AG04450 (cell line): ENCODE measurements at regions not wholly inside any gene's neighbourhood (a gene's known extent, or its start where the extent isn't known, plus 50 kb on each side); places are given as distances from the start of the nearest gene placed in this dataset.

Experiments used
- CTCF ChIA-PET: fragments of 300-600, 350-600 bp; formaldehyde crosslinking; extraction: SDS; loops from one replicate; lab custom pipeline; 2022; ENCODE audit warnings: antibody characterized with exemption, inconsistent platforms; lab: Charles Lee
- POLR2A ChIA-PET: fragments of 350-600 bp; formaldehyde crosslinking; extraction: SDS; loops from one replicate; lab custom pipeline; 2021; ENCODE audit warnings: antibody characterized with exemption, inconsistent platforms; lab: Yijun Ruan, JAX
- DNase-seq: peaks from one replicate; pipeline ENCODE4 v3.0.0-alpha.2; 2011; ENCODE audit warnings: low read depth, low spot score
- H3K27ac ChIP-seq: one replicate; pipeline ENCODE4 v1.5.1; 2012; ENCODE audit warnings: low read depth, low read length, control low read depth
- H3K27me3 ChIP-seq: one replicate; pipeline ENCODE4 v1.6.0; 2012; ENCODE audit warnings: low read length; ENCODE audit not compliant: control insufficient read depth, insufficient read depth
- H3K4me3 ChIP-seq: 2 replicates; pipeline ENCODE4 v1.5.1; 2011; ENCODE audit warnings: mild to moderate bottlenecking, low read depth, low read length, control low read depth
- H3K9me3 ChIP-seq: 2 replicates; pipeline ENCODE4 v1.5.1; 2012; ENCODE audit warnings: low read length; ENCODE audit not compliant: control insufficient read depth, insufficient read depth
- TF ChIP-seq, protein P1 (sequence below): IDR thresholded peaks from 2 replicates; pipeline ENCODE4 v1.5.1; 2011; ENCODE audit warnings: low read depth, low read length, control low read depth, inconsistent platforms

- Histone ChIP-seq H3K4me3 (no peak overlapping the region), H3K27me3 (no peaks in the 10 kb centered on the region), H3K9me3 (peaks cover 3% of the 10 kb centered on the region), H3K27ac (no peak overlapping the region)
- ChIA-PET CTCF (no interaction called here), POLR2A (no interaction called here)
- TF ChIP-seq, protein P1, sequence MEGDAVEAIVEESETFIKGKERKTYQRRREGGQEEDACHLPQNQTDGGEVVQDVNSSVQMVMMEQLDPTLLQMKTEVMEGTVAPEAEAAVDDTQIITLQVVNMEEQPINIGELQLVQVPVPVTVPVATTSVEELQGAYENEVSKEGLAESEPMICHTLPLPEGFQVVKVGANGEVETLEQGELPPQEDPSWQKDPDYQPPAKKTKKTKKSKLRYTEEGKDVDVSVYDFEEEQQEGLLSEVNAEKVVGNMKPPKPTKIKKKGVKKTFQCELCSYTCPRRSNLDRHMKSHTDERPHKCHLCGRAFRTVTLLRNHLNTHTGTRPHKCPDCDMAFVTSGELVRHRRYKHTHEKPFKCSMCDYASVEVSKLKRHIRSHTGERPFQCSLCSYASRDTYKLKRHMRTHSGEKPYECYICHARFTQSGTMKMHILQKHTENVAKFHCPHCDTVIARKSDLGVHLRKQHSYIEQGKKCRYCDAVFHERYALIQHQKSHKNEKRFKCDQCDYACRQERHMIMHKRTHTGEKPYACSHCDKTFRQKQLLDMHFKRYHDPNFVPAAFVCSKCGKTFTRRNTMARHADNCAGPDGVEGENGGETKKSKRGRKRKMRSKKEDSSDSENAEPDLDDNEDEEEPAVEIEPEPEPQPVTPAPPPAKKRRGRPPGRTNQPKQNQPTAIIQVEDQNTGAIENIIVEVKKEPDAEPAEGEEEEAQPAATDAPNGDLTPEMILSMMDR = no peak
- no peak for DNase-seq
Measured at GRCh38 chr4:13159041-13159620, 325.0 kb downstream of the RAB28 start.

GRCh38 chr4:13151194-13151593 is 332.9 kb downstream of the RAB28 start:
- DNase-seq = no peak
- ChIA-PET POLR2A (no interaction called here), CTCF (no interaction called here)
- Histone ChIP-seq H3K27me3 (no peaks in the 10 kb centered on the region), H3K27ac (no peak overlapping the region), H3K9me3 (no peaks in the 10 kb centered on the region; the same call in 1 of the 2 replicates), H3K4me3 (no peak overlapping the region)
- TF ChIP-seq, protein P1 = no peak

GRCh38 chr4:13143222-13144070 is 340.7 kb downstream of the RAB28 start:
- no peaks in the 10 kb centered on the region for H3K27me3 ChIP-seq
- TF ChIP-seq, protein P1 = no peak
- ChIA-PET CTCF (interaction anchor here (0.7 to 1.4 kb wide), 3 partner anchors 12 to 405 kb away, joined by 3 to 6 read pairs (median 3); no protein-coding TSS in a partner anchor), POLR2A (no interaction called here)
- H3K4me3 ChIP-seq = no peak overlapping the region
- H3K27ac ChIP-seq = no peak overlapping the region
- no peak for DNase-seq
- no peaks in the 10 kb centered on the region for H3K9me3 ChIP-seq

GRCh38 chr4:13142726-13143125 is 341.4 kb downstream of the RAB28 start:
- Histone ChIP-seq H3K27ac (no peak overlapping the region), H3K9me3 (no peaks in the 10 kb centered on the region), H3K4me3 (no peak overlapping the region), H3K27me3 (no peaks in the 10 kb centered on the region)
- DNase-seq = no peak
- TF ChIP-seq, protein P1 = no peak
- CTCF ChIA-PET = interaction anchor here (0.7 to 1.4 kb wide), 2 partner anchors 16 to 406 kb away, joined by 3 to 6 read pairs; no protein-coding TSS in a partner anchor
- POLR2A ChIA-PET = no interaction called here

DNA sequence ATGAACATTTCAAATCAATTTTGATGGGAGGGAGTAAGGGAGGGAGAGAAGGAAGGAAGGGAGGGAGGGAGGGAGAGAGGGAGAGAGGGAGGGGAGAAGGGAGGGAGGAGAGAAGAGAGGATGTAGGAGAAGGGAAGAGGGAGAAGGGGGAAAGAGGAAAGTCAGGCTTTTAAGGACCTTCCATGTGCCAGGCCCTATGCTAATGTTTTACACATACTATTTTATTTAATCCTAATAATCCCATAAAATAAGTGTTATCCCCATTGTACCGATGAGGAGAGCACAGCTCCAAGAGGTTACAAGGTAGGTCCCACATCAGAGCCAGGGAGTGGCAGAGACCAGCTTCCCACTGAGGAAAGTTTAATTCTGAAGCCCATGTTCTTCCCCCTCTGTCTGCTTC is 341.9 kb downstream of the RAB28 start:
- TF ChIP-seq, protein P1 = no peak
- DNase-seq = no peak
- ChIA-PET CTCF (interaction anchor here (1.4 kb wide), 1 partner anchor 406 kb away, joined by 3 read pairs; no protein-coding TSS in a partner anchor), POLR2A (no interaction called here)
- no peak overlapping the region for H3K4me3 ChIP-seq
- no peaks in the 10 kb centered on the region for H3K27me3 ChIP-seq
- H3K27ac ChIP-seq = no peak overlapping the region
- no peaks in the 10 kb centered on the region for H3K9me3 ChIP-seq
